Subcutaneous abdominal adipose tissue (tissue), 5 donors: ENCODE measurements at regions not wholly inside any gene's neighbourhood (a gene's known extent, or its start where the extent isn't known, plus 50 kb on each side); places are given as distances from the start of the nearest gene placed in this dataset.

Experiments used
- H3K27ac ChIP-seq: one replicate; pipeline ENCODE4 v1.7.0; 2013; ENCODE audit warnings: low read depth, mild to moderate bottlenecking, inconsistent platforms, low read length, moderate library complexity
- H3K27me3 ChIP-seq, 5 donors: one replicate each; pipeline ENCODE4 v1.7.0; 2013; ENCODE audit warnings: low read length in 5 of 5, inconsistent platforms in 1 of 5; ENCODE audit not compliant: control insufficient read depth in 5 of 5, insufficient read depth in 4 of 5
- H3K36me3 ChIP-seq, 5 donors: one replicate each; pipeline ENCODE4 v1.7.0; 2013; ENCODE audit warnings: low read length in 5 of 5; ENCODE audit not compliant: control insufficient read depth in 5 of 5, insufficient read depth in 5 of 5
- H3K4me1 ChIP-seq, 5 donors: one replicate each; pipeline ENCODE4 v1.7.0; 2013; ENCODE audit warnings: low read length in 5 of 5, mild to moderate bottlenecking in 3 of 5, moderate library complexity in 1 of 5; ENCODE audit not compliant: control insufficient read depth in 5 of 5, insufficient read depth in 5 of 5
- H3K4me3 ChIP-seq, 5 donors: one replicate each; pipeline ENCODE4 v1.7.0; 2013; ENCODE audit warnings: low read length in 5 of 5, low read depth in 1 of 5
- H3K9ac ChIP-seq, 5 donors: one replicate each; pipeline ENCODE4 v1.7.0; 2013; ENCODE audit warnings: low read length in 5 of 5, mild to moderate bottlenecking in 4 of 5, moderate library complexity in 3 of 5
- H3K9me3 ChIP-seq, 5 donors: one replicate each; pipeline ENCODE4 v1.7.0; 2013; ENCODE audit warnings: low read length in 5 of 5; ENCODE audit not compliant: control insufficient read depth in 5 of 5
- donor health status: healthy.
- donor health status: healthy.
- donor health status: healthy.
- donor health status: healthy.
- donor health status: healthy.

DNA sequence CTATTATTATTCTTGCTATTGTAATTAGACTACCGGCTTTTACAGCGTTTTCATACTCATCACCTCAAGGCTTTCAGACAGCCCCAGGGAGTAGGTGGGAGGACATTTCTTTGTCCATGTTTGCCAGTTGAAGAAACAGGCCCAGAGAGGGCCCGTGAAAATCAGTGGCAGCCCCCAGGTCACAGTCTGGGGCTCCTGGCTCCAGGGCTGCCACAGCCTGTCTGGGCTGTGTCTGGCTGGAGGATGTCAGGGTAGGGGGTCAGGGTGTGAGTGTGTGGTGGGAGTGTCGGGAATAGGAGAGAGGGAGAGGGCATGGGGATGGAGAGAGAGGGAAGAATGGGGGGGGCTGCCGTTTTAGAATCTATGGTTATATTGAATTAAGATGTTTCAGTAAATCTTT is 118.2 kb upstream of the TLE3 start:
- H3K27ac ChIP-seq: no peak overlapping the region
- H3K4me1 ChIP-seq: peaks cover 0 to 15% (median 4%) of the 10 kb centered on the region in 5 donors
- H3K36me3 ChIP-seq: no peaks in the 10 kb centered on the region
- H3K27me3 ChIP-seq: peaks cover 0 to 11% (median 0%) of the 10 kb centered on the region in 5 donors
- H3K9ac ChIP-seq: no peak overlapping the region
- no peak overlapping the region for H3K4me3 ChIP-seq
- H3K9me3 ChIP-seq: no peaks in the 10 kb centered on the region

DNA sequence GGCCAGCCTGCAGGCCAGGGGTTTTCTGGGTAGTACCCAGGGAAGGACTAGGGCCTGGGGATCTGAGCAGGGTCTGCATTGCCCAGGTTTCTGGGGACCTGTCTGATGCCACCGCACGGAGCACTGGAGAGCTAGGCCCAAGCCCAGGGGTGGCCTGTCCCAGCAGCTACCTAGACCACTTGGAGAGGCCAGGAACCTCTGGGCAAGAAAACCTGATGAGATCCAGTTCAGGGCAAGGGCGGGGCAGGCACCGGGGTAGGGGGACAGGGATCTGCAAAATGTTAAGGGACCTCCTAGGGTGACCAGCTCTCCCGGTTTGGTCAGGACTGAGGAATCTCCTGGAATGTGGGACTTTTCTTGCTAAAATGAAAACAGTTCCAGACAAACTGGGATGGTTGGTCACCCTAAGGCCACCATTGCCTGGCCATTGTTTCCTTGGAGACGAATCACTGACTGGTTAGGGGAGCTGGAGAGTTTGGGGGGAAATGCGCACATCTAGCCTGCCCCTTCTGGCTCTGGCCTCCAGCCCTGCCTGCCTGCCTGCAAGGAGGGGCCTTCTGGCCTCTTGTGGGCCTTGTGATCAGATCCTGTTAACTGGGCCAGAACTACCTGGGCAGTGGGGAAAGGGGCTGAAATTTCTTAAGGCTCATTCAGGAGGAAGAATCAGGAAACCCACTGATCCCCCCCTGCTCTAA is 117.4 kb upstream of the TLE3 start:
- H3K27ac ChIP-seq: no peak overlapping the region
- H3K9ac ChIP-seq: no peak overlapping the region
- H3K36me3 ChIP-seq: no peaks in the 10 kb centered on the region
- H3K9me3 ChIP-seq: no peaks in the 10 kb centered on the region
- no peak overlapping the region for H3K4me3 ChIP-seq
- peaks cover 0 to 11% (median 0%) of the 10 kb centered on the region in 5 donors for H3K27me3 ChIP-seq
- H3K4me1 ChIP-seq: peaks cover 0 to 15% (median 4%) of the 10 kb centered on the region in 5 donors

DNA sequence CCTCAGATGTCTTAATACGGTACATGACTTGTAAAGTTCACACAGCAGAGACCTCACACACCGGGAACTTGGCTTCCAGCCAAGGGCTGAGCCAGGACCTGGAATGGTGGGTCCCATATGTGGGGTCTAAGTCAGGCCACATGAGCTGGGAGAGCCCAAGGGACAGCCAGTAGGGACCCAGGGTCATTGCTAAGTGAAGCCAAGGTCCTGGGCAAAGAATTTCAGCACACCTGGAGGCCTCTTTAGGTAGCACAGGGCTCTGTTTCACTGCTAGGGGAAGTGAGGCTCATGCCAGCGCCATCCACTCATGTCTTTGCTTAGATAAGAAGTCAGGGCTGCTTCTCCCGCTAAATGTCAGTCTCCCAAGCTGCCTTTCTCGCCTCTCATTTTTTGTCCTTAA is 116.6 kb upstream of the TLE3 start:
- no peak overlapping the region for H3K27ac ChIP-seq
- peaks cover 0 to 15% (median 4%) of the 10 kb centered on the region in 5 donors for H3K4me1 ChIP-seq
- no peak overlapping the region for H3K4me3 ChIP-seq
- no peaks in the 10 kb centered on the region for H3K9me3 ChIP-seq
- peaks cover 0 to 11% (median 0%) of the 10 kb centered on the region in 5 donors for H3K27me3 ChIP-seq
- no peaks in the 10 kb centered on the region for H3K36me3 ChIP-seq
- no peak overlapping the region for H3K9ac ChIP-seq

DNA sequence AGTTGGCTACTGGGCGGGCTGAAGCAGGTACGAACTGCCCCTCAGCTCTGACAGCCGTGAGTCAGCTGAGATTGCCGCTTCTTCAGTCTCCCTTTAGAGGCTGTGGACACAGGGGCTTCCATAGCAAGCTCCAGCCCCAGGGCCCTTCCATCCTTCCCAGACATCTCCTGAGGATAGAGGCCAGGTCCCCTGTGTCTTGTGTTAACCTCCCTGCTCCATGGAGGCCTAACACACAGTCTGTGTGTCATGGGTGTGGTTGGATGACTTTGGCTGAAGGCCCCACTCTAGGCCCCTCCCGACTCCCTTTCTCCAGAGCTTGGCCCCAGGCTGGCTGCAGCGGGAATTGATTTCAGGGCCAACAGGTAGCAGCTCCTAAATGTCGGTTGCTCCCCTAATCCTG is 116.1 kb upstream of the TLE3 start:
- Histone ChIP-seq H3K4me3 (no peak overlapping the region), H3K27ac (no peak overlapping the region), H3K27me3 (peaks cover 0 to 11% (median 0%) of the 10 kb centered on the region in 5 donors), H3K4me1 (peaks cover 0 to 15% (median 4%) of the 10 kb centered on the region in 5 donors), H3K36me3 (no peaks in the 10 kb centered on the region), H3K9ac (no peak overlapping the region), H3K9me3 (no peaks in the 10 kb centered on the region)

DNA sequence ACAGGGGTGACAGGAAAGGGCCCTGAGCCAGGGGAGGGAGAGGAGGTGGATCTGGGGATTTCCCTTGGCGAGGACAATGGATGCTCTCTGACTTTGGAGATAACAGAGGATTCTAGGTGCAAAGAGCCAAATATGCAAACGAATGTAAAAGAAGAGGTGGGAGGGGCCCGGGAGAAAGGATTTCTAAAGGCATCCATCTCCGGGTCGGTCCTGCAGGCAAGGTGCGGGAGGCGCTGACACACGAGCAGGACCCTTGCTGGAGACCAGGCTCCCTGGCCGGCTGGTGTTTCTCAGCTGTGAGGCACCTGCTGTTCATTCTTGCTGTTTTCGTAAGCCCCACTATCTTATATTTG is 115.2 kb upstream of the TLE3 start:
- Histone ChIP-seq H3K27ac (no peak overlapping the region), H3K4me3 (no peak overlapping the region), H3K9ac (no peak overlapping the region), H3K4me1 (peaks cover 0 to 15% (median 4%) of the 10 kb centered on the region in 5 donors), H3K27me3 (peaks cover 0 to 11% (median 0%) of the 10 kb centered on the region in 5 donors), H3K36me3 (no peaks in the 10 kb centered on the region), H3K9me3 (no peaks in the 10 kb centered on the region)

DNA sequence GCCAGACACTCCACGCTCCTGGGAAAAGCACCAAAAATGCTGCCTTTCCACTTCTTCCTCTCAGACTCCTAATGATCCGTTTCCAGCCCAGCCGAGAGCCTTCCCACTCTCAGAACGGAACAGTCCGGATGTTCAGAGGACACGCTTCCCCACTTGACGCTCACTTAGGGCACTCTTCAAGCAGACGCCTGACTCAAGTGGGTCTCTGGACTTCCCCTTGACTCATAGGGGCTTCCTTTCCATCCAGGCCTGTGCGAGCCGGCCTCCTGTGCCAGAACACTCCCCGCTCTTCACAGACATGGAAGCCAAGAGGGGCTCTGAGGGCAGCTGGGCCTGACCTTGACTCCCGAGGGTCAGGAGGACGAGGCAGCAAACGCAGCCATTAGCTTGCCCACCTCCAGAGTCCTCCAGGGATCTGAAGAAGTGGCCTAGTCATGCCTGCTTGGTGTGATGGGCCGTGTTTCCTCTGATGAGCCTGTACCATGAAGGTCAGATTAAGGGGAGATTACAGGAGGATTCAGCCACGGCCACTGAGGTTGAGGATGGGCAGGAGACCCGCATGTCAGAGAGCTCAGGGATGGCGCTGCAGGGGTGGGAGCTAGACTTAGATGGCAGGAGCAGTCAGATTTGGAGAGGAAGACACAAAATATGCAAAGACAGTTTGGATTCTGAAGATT is 114.7 kb upstream of the TLE3 start:
- Histone ChIP-seq H3K27ac (no peak overlapping the region), H3K36me3 (no peaks in the 10 kb centered on the region), H3K9ac (no peak overlapping the region), H3K27me3 (peaks cover 0 to 11% (median 0%) of the 10 kb centered on the region in 5 donors), H3K9me3 (no peaks in the 10 kb centered on the region), H3K4me1 (peaks cover 0 to 15% (median 4%) of the 10 kb centered on the region in 5 donors), H3K4me3 (no peak overlapping the region)

DNA sequence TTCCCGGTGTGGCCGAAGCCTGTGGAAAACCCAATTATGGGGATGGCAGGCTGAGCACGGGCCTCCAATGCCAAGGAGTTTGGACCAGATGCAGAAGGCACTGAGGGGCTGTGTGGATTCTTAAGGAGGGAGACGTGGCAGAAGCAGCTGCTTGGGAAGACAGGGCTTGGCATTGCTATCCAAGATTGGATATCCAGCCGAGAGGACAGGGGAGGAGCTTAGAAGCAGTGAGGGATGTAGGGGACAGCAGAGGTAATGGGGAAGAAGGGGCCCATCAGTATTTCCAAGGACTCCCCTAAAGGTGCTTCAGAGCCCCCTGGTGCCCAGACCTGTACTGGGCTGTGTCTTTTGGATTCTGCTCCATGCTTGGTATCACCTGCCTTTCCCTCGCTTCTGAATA is 112.8 kb upstream of the TLE3 start:
- Histone ChIP-seq H3K36me3 (no peaks in the 10 kb centered on the region), H3K27me3 (peaks cover 0 to 11% (median 0%) of the 10 kb centered on the region in 5 donors), H3K4me1 (peaks cover 0 to 15% (median 0%) of the 10 kb centered on the region in 5 donors), H3K27ac (no peak overlapping the region), H3K4me3 (no peak overlapping the region), H3K9ac (no peak overlapping the region), H3K9me3 (no peaks in the 10 kb centered on the region)

DNA sequence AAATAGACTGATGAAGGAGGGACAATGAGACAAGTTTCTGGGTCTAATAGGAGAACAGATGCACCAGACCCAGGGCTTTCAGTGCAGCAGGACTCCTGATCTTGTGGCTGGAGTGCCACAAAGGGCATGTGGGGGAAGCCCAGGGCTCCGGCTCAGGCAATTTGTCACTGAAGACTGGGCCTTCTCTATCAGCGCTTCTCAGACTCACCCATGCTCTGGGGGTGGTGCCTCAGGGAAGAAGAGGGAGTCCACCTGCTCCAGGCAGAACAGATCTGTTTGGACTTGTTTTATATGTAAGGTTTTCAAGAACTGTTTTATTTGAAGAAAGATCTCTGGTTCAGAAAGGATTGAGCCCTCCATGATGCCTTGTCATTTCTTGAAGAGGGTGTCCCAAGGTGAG is 112.4 kb upstream of the TLE3 start:
- Histone ChIP-seq H3K9ac (no peak overlapping the region), H3K27me3 (peaks cover 0 to 11% (median 0%) of the 10 kb centered on the region in 5 donors), H3K36me3 (no peaks in the 10 kb centered on the region), H3K4me3 (no peak overlapping the region), H3K4me1 (peaks cover 0 to 15% (median 0%) of the 10 kb centered on the region in 5 donors), H3K27ac (no peak overlapping the region), H3K9me3 (no peaks in the 10 kb centered on the region)

DNA sequence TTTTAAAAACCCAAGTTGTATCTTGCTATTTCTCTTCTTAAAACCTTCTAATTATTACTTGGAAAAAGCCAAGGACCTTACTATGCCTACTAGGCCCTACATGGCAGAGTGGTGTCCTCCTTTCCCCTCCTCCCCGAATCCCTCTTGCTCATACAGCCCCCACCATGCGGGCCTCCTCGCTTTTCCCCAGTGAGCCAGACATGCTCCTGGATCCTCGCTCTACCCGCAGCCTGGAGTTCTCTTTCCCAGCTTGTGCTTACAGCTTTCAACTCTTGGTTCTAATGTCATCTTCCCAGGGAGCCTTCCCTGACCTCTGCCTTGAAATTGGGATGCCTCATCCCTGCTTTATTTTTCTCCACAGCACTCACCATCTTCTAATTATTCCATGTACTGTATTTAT is 111.8 kb upstream of the TLE3 start:
- H3K4me1 ChIP-seq: peaks cover 0 to 15% (median 0%) of the 10 kb centered on the region in 5 donors
- no peak overlapping the region for H3K9ac ChIP-seq
- no peak overlapping the region for H3K27ac ChIP-seq
- no peak overlapping the region for H3K4me3 ChIP-seq
- no peaks in the 10 kb centered on the region for H3K9me3 ChIP-seq
- H3K36me3 ChIP-seq: no peaks in the 10 kb centered on the region
- peaks cover 0 to 11% (median 0%) of the 10 kb centered on the region in 5 donors for H3K27me3 ChIP-seq

DNA sequence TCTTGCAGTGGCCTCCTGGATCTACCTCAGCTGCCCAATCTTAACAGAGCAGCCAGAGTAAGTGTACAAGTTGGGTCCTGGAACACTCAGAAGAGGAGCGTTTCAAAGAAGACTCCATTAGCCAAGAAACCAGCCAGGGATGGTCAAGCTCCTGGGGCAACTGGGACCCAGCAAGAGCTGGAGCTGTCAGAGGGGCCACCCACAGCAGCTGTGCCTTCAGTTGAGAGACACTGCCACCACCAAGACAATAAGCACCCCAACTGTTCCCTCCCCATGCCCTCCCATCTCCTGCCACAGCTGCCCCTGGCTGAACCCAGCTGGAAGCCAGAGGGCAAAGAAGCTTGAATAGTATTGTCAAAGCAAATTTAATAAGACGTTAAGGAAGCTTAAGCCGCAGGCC is 110.6 kb upstream of the TLE3 start:
- no peaks in the 10 kb centered on the region for H3K36me3 ChIP-seq
- H3K4me1 ChIP-seq: peaks cover 0 to 15% (median 0%) of the 10 kb centered on the region in 5 donors
- no peak overlapping the region for H3K9ac ChIP-seq
- no peaks in the 10 kb centered on the region for H3K9me3 ChIP-seq
- no peak overlapping the region for H3K4me3 ChIP-seq
- no peak overlapping the region for H3K27ac ChIP-seq
- peaks cover 0 to 11% (median 0%) of the 10 kb centered on the region in 5 donors for H3K27me3 ChIP-seq
